SK-N-SH treated with all-trans-retinoic acid at 6 μM for 48 hours (cell line): ENCODE measurements at regions not wholly inside any gene's neighbourhood (a gene's known extent, or its start where the extent isn't known, plus 50 kb on each side); places are given as distances from the start of the nearest gene placed in this dataset.

Experiments used
- ATAC-seq: fragments of 200-7000 bp; cut with Tn5 transposase; 3 replicates; pipeline ENCODE4 v1.9.1; 2020; ENCODE audit warnings: mild to moderate bottlenecking, moderate library complexity
- ARNTL ChIP-seq: fragments of 450-650 bp; formaldehyde crosslinking; IDR thresholded peaks from 2 replicates; pipeline ENCODE4 v1.5.0; 2020; ENCODE audit warnings: low read depth, mild to moderate bottlenecking, moderate library complexity, borderline replicate concordance
- BACH2 ChIP-seq: fragments of 250-450 bp; sonication (Bioruptor Pico); IDR thresholded peaks from 2 replicates; pipeline ENCODE4 v1.9.0; 2021; ENCODE audit warnings: mild to moderate bottlenecking, borderline replicate concordance
- CREB5 ChIP-seq: fragments of 250-450 bp; sonication (Bioruptor Pico); IDR thresholded peaks from 2 replicates; pipeline ENCODE4 v1.5.1; 2020; ENCODE audit warnings: low read depth, mild to moderate bottlenecking, moderate library complexity
- CSDC2 ChIP-seq: fragments of 250-450 bp; sonication (Bioruptor Pico); IDR thresholded peaks from 2 replicates; pipeline ENCODE4 v1.5.0; 2020; ENCODE audit warnings: mild to moderate bottlenecking, moderate library complexity
- CSRNP3 ChIP-seq: fragments of 250-450 bp; sonication (Bioruptor Pico); IDR thresholded peaks from 2 replicates; pipeline ENCODE4 v1.5.1; 2021; ENCODE audit warnings: mild to moderate bottlenecking, moderate library complexity
- ESRRG ChIP-seq: fragments of 250-450 bp; sonication (Bioruptor Pico); IDR thresholded peaks from 2 replicates; pipeline ENCODE4 v1.6.1; 2021; ENCODE audit warnings: mild to moderate bottlenecking
- GLIS3 ChIP-seq: fragments of 250-450 bp; sonication (Bioruptor Pico); IDR thresholded peaks from 2 replicates; pipeline ENCODE4 v1.5.0; 2020; ENCODE audit warnings: mild to moderate bottlenecking, moderate library complexity
- ISL1 ChIP-seq: fragments of 250-450 bp; sonication (Bioruptor Pico); IDR thresholded peaks from 2 replicates; pipeline ENCODE4 v2.1.2; 2022; ENCODE audit warnings: mild to moderate bottlenecking, moderate library complexity
- OSR1 ChIP-seq: fragments of 250-450 bp; sonication (Bioruptor Pico); IDR thresholded peaks from 2 replicates; pipeline ENCODE4 v1.8.0; 2022; ENCODE audit warnings: moderate library complexity, mild to moderate bottlenecking, inconsistent platforms
- PATZ1 ChIP-seq: fragments of 250-450 bp; sonication (Bioruptor Pico); IDR thresholded peaks from 2 replicates; pipeline ENCODE4 v1.8.0; 2020; ENCODE audit warnings: mild to moderate bottlenecking, moderate library complexity, borderline replicate concordance
- POU6F1 ChIP-seq: fragments of 250-450 bp; sonication (Bioruptor Pico); IDR thresholded peaks from 2 replicates; pipeline ENCODE4 v1.8.0; 2021; ENCODE audit warnings: low read depth, mild to moderate bottlenecking, moderate library complexity, borderline replicate concordance
- PPARA ChIP-seq: fragments of 250-450 bp; sonication (Bioruptor Pico); IDR thresholded peaks from 2 replicates; pipeline ENCODE4 v1.5.0; 2020; ENCODE audit warnings: mild to moderate bottlenecking, borderline replicate concordance
- RARB ChIP-seq: fragments of 250-450 bp; sonication (Bioruptor Pico); IDR thresholded peaks from 2 replicates; pipeline ENCODE4 v1.8.0; 2021; ENCODE audit warnings: mild to moderate bottlenecking, moderate library complexity
- SNAI2 ChIP-seq: fragments of 250-450 bp; sonication (Bioruptor Pico); IDR thresholded peaks from 2 replicates; pipeline ENCODE4 v1.5.0; 2020; ENCODE audit warnings: mild to moderate bottlenecking, moderate library complexity
- TCF4 ChIP-seq: fragments of 250-450 bp; sonication (Bioruptor Pico); IDR thresholded peaks from 2 replicates; pipeline ENCODE4 v1.8.0; 2021; ENCODE audit warnings: mild to moderate bottlenecking, moderate library complexity, borderline replicate concordance
- TOX ChIP-seq: fragments of 250-450 bp; sonication (Bioruptor Pico); IDR thresholded peaks from 2 replicates; pipeline ENCODE4 v1.8.0; 2021; ENCODE audit warnings: mild to moderate bottlenecking, moderate library complexity, borderline replicate concordance
- TSHZ2 ChIP-seq: fragments of 250-450 bp; sonication (Bioruptor Pico); IDR thresholded peaks from 2 replicates; pipeline ENCODE4 v1.5.0; 2020; ENCODE audit warnings: mild to moderate bottlenecking, moderate library complexity
- ZC3H10 ChIP-seq: fragments of 250-450 bp; sonication (Bioruptor Pico); IDR thresholded peaks from 2 replicates; pipeline ENCODE4 v1.5.1; 2021; ENCODE audit warnings: mild to moderate bottlenecking, moderate library complexity
- ZFP3 ChIP-seq: fragments of 250-450 bp; sonication (Bioruptor Pico); IDR thresholded peaks from 2 replicates; pipeline ENCODE4 v1.5.0; 2020; ENCODE audit warnings: mild to moderate bottlenecking, moderate library complexity
- ZFP30 ChIP-seq: fragments of 450-650 bp; formaldehyde crosslinking; IDR thresholded peaks from 2 replicates; pipeline ENCODE4 v1.5.0; 2022; ENCODE audit warnings: mild to moderate bottlenecking, moderate library complexity
- ZNF565 ChIP-seq: fragments of 450-650 bp; formaldehyde crosslinking; conservative IDR thresholded peaks from 2 replicates; pipeline ENCODE4 v1.5.0; 2020; ENCODE audit warnings: low read depth, mild to moderate bottlenecking, moderate library complexity
- ZNF70 ChIP-seq: fragments of 450-650 bp; formaldehyde crosslinking; IDR thresholded peaks from 2 replicates; pipeline ENCODE4 v1.5.0; 2020; ENCODE audit warnings: mild to moderate bottlenecking, moderate library complexity
- ZNF8 ChIP-seq: fragments of 450-650 bp; formaldehyde crosslinking; IDR thresholded peaks from 2 replicates; pipeline ENCODE4 v1.5.0; 2020; ENCODE audit warnings: mild to moderate bottlenecking, moderate library complexity

GRCh38 chr13:22082030-22082429 is 411.2 kb downstream of the FGF9 start:
- TF ChIP-seq ZFP3 (no peak), ZNF8 (CRISPR knock-in tag) (no peak), TCF4 (no peak), ZC3H10 (CRISPR knock-in tag) (no peak), CSRNP3 (CRISPR knock-in tag) (no peak), TSHZ2 (no peak), SNAI2 (no peak), PPARA (CRISPR knock-in tag) (no peak), CSDC2 (CRISPR knock-in tag) (no peak), ARNTL (CRISPR knock-in tag) (no peak), OSR1 (CRISPR knock-in tag) (no peak), ZNF70 (CRISPR knock-in tag) (no peak), ESRRG (CRISPR knock-in tag) (no peak), TOX (no peak)
- no peak for ATAC-seq

GRCh38 chr13:22082437-22083100 is 411.7 kb downstream of the FGF9 start:
- no peak for ATAC-seq
- TF ChIP-seq SNAI2, result no peak
- TF ChIP-seq BACH2 (CRISPR knock-in tag), result no peak
- TF ChIP-seq ZFP3, result no peak
- no peak for TF ChIP-seq PATZ1 (CRISPR knock-in tag)
- no peak for TF ChIP-seq ZNF70 (CRISPR knock-in tag)
- TF ChIP-seq CREB5, result no peak
- TF ChIP-seq TSHZ2, result no peak
- no peak for TF ChIP-seq RARB (CRISPR knock-in tag)
- TF ChIP-seq CSDC2 (CRISPR knock-in tag), result no peak
- no peak for TF ChIP-seq ZFP30 (CRISPR knock-in tag)
- no peak for TF ChIP-seq ESRRG (CRISPR knock-in tag)
- TF ChIP-seq CSRNP3 (CRISPR knock-in tag), result no peak
- TF ChIP-seq PPARA (CRISPR knock-in tag), result no peak
- no peak for TF ChIP-seq TCF4
- TF ChIP-seq ZNF8 (CRISPR knock-in tag), result no peak
- no peak for TF ChIP-seq ISL1 (CRISPR knock-in tag)
- no peak for TF ChIP-seq GLIS3 (CRISPR knock-in tag)
- TF ChIP-seq POU6F1, result no peak
- no peak for TF ChIP-seq ARNTL (CRISPR knock-in tag)
- TF ChIP-seq ZNF565 (CRISPR knock-in tag), result no peak
- TF ChIP-seq, all 23 proteins: peak for 0
